NOMO-1 treated with DMSO at 0.1 percent for 48 hours (cell line): ENCODE measurements at regions not wholly inside any gene's neighbourhood (a gene's known extent, or its start where the extent isn't known, plus 50 kb on each side); places are given as distances from the start of the nearest gene placed in this dataset.

Experiments used
- DNase-seq: peaks from one replicate; lab custom pipeline; 2025; ENCODE audit not compliant: unreplicated experiment; lab: John Stamatoyannopoulos, UW

DNA sequence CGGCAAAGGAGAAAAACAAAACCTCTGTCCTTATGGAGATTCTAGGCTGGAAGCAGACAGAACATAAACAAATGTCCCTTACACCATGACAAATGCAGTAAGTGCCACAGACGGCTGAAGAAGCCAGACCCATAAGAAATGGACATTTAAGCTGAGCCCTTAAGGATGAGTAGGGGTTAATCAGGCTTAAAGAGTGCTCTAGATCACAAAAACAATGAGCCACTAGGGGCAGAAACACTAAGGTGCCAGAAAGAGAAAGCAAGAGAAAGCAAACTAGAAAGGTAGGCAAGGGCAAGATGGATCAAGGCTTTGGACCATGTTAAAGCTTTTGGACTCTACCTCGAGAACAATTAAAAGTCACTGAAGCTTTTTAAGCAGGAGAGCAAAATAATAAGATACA, 326.9 kb upstream of the WWC1 start:
- DNase-seq: no peak

DNA sequence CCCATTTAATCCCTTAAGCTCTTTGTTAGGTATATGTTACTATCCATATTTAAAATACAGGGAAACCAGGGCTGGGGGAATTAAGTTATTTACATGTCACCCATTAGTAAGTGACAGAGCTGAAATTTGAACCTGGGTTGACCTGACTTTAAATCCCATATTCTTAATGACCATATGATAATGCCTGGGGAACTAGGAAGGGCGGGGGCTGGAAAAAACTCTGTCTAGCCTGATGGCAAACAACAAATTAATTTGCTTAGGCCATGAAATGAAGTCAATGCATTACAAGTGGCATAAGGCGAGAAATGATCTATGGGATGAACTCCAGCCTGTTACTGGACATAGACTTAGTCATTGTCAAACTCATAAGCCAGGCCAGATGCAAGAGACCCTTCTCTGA, 325.7 kb upstream of the WWC1 start:
- DNase-seq: no peak

DNA sequence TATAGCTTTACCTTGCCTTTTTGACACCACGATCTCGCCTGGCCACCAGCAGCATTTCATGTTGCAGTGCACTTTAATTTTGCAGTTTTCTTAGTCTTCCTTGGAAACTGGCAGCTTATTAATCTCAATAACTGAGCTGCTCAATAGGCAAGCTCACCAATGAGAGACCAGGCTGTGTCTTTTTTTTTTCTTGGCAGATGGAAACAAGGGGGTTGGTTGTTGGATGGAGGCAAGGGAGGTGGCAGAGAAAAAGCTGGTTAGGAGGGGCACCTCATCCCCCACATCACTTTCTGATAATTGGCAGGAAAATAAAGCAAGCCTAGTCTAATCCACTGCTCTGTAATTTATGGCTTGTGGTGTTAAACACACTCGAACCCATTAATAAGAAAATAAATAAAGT, 324.5 kb upstream of the WWC1 start:
- no peak for DNase-seq

DNA sequence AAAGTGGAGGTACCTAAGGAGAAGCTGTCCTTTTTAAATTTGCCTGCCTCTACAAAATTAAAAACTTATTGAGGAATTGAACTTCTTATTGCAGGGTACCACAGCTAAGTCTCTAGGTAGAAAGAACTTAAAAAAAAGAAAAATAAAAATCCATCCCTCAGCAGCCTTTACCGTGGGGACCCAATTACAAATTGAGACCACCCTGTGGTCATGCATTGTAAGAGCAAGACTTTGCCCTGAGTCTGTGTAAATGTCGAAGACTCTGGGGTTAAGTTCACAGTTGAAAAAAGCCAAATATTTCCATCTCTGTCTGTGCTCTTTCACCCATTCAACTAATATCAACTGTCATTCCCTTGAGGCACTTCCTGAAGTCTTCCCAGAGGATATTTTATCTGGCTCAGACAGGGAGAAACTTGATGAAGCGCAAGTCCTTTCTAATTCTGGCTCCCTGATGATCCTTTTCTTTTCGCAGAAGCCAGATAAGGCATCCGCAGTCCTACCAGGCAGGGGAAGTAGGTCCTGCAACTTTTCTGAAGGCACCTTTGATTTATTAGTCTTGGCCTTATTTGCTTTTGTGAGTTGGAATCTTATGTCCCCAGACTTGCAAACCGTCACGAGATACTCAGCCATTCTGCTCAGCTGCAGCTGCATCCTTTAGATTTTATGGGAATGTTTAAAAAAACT, 323.8 kb upstream of the WWC1 start:
- DNase-seq: no peak

DNA sequence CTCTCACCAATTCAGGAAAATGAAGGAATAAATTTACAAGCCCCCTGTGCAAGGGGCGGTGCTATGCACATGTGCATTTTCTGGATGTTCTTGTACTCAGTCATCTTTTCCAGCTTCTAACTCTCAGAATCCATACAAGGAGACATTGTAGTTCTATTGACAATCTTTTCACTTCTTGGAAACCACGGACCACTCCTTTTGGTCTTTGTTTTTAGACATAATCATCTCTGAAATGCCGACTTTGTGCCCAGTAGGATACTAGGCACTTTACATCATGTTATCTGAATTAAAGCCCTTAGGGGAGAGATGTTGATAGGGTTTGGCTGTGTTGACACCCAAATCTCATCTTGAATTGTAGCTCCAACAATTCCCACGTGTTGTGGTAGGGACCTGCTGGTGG, 322.6 kb upstream of the WWC1 start:
- DNase-seq: no peak

DNA sequence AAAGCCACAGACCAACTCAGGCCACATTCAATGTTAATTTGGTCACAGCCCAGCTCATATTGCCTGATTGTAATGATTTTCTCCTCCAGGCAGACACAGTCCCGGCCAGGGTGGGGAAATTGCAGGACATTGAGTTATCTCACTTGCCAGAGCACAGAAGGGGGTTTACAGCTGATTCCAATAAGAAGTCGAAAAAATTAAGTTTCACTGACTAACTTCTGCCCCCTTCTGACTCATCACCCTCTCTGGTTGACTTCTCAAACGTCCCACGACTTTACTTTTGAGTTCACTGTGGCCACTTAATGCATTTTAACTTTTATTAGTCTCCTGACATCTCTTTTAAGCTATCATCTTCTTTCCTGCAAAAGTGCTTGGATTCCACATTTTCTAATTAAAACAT, 321.4 kb upstream of the WWC1 start:
- no peak for DNase-seq

DNA sequence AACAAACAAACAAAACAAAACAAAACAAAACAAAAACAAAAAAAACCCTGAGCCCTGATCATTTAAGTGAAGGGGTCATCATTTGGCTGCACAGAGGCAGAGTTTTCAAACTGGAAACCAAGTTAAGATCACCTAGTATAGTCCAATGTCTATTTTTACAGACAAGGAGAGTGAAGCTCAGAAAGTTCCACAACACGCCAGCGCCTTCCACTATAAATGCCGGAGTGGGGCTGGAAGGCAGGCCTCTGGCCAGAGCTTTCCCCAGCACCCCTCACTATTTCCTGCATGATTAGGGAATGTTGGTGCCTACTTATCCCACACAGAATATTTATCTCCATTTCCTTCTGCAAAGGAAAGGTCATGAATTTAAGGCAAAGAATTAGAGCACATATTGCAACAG, 319.7 kb upstream of the WWC1 start:
- DNase-seq: no peak

DNA sequence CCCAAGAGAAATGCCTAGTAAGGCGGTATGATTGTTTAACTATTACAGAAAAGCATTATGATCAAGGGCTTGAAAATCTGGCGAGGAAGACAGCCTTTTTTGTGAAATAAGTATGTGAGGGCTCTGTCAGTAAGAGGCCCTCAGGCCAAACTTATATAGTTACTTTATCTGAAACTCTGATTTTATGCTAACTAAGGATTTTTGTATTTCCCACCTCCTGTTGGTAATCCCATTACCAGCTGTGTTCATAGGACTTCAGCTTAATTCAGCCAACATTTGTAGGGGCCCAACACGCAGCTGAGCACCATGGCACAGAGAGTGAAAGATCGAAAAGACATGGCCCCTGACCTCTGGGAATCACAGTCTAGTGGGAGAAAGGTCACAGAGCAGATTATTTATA, 318.3 kb upstream of the WWC1 start:
- no peak for DNase-seq

DNA sequence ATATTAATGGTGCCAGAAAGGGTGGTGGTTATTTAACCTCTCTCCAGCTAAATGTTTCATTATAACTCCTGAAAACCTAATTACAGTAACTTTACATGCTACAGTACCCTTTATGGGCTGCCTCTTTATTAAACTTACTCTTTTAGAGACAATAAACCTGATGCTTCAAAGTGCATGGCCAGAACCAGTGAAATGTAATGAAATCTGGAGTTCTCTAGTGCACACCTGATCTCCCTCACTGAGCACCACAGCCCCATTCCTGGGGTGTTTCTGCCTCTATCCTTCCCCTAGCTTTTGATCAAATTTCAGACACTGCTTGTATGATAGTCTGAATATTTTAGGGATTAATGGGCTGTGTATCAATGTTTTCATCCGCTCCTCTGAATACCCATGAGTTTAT, 306.5 kb upstream of the WWC1 start:
- DNase-seq: no peak

DNA sequence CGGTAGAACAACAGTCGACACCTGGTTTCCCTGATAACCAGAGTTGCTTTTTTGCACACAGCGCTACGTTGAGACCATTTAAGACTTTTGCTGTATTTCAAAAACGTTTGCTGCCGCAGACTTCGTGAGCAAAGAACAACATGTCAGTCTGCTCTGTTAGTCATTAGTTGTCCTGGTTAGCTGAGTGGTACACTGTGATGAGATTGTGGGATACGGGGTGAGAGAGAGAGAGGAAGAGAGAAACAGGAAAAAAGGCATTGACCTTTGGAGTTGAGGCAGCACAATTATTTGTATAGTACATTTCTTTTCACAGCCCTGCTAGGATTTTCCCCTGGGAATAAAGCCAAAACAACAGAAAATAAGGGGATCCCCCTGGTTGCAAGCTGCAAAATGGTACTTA, 306.1 kb upstream of the WWC1 start:
- no peak for DNase-seq

DNA sequence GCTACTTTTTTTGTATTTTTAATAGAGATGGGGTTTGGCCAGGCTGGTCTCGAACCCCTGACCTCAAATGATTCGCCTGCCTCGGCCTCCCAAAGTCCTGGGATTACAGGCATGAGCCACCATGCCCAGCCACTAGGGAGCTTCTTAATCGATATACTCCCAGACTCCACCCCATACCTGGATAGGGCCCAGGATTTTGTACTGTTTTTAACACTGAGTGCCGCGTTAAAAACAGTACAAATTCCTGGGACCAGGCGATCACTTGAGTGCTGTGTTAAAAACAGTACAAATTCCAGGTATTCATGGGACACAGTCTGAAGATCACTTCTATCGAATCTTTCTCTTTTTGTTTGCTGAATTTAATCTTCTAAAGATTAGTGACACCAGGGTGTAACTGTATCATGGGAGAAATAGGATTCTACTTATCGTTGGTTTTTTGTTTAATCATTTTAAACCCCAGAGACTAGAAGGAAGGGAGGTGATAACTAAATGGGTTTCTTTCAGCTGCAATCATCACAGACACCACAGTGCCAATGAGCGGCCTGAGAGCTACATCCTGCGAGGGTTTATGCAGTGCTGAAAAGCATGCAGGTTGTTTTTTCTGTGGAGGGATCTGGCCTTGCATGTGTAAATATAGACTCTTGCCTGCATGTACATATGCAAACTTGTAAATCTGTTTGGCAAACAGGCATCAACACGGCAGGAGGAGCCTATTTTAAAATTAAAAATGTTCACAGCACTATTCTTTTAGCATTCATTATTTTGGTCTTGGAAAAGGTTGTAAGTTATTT, 303.8 kb upstream of the WWC1 start:
- DNase-seq: no peak

DNA sequence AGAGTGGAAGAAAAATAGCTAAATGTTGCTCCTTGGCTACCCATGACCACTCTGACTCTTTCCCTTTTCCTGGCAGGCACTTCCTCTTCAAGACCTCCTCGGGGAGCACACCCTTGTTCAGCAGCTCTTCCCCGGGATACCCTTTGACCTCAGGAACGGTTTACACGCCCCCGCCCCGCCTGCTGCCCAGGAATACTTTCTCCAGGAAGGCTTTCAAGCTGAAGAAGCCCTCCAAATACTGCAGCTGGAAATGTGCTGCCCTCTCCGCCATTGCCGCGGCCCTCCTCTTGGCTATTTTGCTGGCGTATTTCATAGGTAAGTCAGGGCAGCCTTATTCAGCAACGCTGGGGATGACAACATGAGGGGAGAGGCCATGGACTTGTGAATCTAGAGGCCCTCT, 298.6 kb upstream of the WWC1 start:
- DNase-seq: no peak

DNA sequence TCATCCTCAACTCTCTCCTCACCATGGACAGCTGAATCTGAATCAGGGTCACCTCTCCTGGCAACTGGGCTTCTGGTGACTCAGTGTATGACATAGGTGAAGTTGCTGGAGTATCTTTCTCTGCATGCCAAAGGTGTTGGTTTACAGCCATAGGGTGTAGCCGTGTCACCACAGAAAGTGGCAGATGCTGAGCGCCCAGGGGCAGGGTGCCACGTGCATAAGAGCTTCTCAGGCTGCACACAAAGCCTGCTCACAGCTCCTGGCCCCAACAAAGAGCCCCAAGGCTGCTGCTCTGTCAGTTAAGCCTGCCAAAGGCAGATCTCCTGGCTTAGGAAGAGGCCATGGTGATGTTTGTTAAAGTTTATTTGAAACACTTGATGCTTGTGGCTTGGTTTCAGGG, 297.7 kb upstream of the WWC1 start:
- DNase-seq: no peak

DNA sequence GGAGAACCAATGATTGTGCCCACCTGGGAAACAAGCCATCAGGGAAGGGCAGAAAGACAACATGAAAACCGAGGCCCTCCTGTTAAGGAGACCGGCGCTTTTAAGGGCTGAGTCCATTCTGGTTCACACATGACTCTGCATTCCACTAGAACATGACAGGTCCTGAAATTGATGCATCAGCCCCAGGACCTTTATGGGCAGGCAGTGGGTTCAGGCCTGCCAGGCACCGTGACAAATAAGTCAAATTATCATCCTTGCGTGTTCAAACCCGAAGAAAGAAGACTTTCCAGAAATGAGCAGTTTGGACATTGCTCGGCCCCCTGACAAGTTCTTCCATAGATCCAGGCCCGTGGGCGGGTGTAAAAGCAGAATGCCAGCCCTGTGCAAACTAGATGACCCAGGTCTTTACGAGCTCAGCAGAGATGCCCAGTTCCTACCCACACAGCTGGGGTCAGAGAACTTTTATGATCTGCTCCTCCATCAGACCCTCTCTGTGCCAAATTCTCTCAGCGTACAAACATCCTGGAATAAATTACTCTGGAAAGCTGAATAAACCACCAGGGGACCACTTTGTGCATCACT, 295.5 kb upstream of the WWC1 start:
- no peak for DNase-seq

DNA sequence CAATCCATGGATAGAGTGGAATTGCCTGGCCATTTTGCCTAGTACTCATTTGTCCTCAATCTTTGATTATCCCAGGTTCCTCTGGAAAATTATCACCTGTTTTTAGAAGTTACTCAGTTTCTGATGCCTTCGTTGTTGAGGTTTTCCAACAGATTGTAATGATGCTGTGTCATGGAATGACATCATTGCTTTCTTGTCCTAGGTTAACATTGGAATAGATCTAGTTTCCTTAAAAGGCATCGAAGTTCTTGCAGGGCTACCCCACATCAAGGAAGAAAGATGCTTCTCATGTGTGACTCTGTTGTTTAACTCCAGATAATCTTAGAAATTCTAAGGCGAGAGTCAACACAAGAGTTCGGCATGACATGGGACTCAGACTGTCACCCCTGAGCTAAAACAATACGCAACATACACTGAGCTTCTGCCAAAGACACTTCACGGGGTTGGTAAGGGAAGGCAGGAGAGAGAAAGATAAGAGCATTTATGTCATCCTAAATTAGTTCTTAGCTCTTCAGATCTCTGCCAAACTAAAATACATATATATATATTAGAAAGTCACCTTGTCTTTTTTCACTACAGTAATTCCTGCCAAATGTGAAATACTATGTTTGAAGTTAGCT, 293.2 kb upstream of the WWC1 start:
- DNase-seq: no peak

DNA sequence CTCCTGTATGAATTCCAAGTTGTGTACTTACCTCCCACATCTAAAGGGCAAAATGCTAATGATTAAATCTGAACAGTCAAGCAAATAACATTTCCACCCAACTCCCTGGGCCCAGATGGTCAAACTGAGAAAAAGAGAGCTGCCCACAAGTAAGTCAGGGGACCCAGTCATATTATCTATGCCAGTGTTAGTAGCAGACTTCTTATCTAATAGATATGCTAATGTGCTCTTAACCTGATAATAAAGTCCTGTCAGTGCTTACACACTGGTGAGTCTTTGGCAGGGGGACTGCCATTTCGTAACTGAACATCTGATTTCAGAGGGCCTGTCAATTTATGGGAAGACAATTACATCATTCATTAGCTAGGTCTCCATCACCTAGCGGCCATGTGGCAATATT, 292.3 kb upstream of the WWC1 start:
- no peak for DNase-seq

DNA sequence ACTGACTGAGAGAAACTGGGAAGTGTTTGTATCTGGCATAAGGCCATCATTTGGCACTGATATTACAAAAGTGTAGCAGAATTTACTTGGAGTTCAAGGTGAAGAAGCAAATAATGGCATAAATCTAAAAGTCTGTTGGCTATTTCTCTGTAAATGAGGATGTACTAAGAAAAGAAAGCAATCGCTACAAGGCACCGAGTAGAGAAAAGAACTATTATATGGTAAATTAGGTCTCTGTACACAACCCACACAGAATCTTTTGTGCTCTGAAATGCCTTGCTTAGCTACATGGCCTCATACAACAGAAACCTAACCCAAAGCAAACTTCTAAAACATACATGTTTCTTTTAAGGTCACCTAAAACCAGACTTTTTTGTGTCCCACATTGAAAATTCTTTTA, 290.1 kb upstream of the WWC1 start:
- no peak for DNase-seq

DNA sequence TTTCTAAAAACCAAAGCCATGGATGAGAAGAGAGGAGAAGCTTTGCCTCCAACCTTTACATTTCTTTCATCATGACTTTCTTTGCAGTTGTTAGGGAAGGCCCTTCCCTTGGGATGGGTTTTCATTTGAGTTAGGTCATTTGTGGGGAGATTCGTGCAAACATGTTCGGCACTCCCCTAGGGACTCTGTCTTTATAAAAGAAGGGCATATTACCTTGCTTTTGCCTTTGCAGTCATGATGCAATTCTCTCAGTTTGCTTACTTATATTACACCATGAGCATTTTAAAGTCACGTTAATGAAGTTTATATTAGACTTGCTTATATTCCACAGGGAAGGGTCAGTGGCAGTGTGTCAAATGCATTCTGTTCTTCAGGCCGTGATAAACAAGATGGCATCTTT, 289.3 kb upstream of the WWC1 start:
- DNase-seq: no peak

DNA sequence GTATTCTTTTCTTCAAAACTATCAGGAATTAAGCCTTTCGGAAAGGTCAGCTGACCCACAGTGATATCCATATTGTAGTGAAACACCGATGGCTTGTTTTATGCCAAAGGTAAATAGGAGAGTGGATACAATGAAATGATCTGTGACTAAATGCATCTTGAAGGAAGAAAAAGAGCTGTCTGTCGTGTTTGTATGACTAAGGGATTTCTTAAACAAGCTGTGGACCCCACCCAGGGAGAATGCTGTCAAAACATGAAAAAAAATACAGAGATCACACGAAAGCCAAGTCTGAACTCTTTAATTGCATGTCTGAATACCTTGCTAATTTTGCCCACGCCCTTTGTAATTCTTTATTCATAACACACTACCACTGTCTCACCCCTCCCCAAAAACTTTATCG, 286.4 kb upstream of the WWC1 start:
- no peak for DNase-seq

DNA sequence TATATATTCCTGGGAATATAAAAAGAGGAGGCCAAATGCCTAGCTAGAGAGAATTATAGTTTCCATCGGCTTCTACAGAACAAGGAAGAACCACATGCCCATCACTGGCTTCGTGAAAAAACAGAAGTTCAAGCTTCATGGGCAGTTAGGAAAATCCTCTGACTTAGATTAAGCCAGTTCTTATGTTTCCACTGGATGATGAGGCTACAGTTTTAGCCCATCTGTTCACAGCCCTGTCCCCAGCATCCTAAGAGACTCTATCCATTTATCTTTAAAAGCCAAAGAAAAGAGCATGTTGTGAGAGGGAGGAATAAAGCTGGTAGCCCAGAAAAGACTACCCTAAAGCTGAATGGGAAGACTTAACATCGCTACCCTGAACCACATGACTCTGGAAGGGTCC, 285.5 kb upstream of the WWC1 start:
- no peak for DNase-seq

DNA sequence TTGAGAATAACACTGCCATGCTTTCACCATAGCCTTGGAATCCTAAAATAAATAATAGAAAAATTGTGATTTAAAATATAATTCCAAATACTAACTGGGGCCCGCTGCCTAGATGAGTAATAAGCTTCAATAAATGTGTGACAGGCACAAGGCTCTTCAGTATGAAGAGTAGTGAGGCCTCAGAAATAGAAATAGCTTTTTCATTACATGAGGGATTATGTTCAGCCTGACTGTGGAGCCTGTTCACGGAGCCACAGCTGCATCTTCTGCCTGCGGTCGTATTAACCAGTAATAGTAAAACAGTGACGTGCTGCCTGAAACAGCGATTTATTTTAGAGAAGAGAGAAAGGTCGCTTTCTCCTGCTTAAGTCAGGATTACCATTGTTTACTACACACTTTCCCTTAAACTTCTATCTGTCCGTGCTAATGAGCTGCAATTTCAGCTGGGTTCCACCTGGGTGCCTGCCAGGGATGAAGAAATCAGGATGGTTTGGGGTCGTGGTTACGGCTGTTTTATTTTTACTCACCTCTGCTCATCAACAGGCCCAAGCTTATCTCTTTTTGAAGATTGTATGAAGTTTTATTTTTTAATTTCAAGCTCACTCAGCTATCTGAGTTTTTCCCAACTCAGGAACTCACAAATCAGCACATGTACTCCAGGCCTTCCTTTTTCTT, 284.9 kb upstream of the WWC1 start:
- DNase-seq: no peak

DNA sequence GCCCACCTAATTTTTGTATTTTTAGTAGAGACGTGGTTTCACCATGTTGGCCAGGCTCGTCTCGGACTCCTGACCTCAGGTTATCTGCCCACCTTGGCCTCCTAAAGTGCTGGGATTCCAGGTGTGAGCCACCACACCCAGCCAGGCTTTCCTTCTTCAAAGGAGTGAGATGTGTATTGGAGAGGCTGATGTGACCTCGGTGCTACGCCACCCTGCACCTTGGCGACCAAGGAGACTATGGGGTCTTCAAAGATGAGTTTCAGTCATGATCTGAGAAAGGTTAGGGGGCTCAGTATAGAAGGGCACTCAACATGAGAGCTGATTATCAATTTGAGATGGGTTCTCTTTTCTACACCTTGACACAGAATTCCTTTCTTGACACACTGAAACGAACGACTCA, 284.2 kb upstream of the WWC1 start:
- DNase-seq: no peak
